GM03348 (cell line): ENCODE measurements at regions not wholly inside any gene's neighbourhood (a gene's known extent, or its start where the extent isn't known, plus 50 kb on each side); places are given as distances from the start of the nearest gene placed in this dataset.
"Not testable (repeated sequence)": the region's sequence is repeated elsewhere in the genome, so short reads cannot be mapped to it uniquely, and the experiment has no call there.

Source experiments
- DNase-seq: peaks from one replicate; pipeline ENCODE4 v3.0.0; 2012; ENCODE audit warnings: low spot score

DNA sequence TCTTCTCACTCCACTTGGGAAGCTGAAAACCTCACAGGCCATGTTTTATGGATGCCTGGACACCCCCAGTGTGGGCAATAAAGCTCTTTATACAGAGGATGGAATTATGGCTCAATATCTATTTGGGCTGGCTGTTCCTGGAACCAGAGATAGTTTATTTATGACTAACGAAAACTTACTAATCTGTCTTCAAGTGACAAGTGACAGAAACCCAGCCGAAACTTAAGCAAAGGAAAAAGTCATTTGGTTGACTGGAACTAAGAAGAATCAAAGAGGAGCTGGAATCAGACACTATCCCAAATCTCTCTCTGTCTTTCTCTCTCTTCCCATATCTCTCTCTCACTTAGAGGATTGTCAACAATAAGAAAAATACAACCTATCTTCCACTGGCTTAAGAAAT lies 78.3 kb upstream of the CDK6 start:
- no peak for DNase-seq

GRCh38 chr7:92913849-92914248 lies 77.5 kb upstream of the CDK6 start:
- no peak for DNase-seq

DNA sequence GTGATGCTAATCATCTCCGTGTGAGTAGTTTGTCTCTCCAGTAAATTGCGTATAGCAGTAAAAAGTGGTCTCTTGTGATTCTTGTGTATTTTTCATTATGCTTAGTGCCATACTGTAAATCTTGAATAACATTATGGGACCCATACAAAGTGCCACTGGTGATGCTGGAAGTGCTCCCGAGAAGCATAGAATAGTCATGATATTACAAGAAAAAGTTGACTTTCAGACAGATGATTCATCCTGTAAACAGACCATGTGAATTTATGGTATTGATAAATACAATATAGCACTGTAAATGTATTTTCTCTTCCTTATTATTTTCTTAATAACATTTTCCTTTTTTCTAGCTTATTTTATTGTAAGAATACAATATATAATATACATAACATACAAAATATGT lies 74.6 kb upstream of the CDK6 start:
- DNase-seq: no peak

DNA sequence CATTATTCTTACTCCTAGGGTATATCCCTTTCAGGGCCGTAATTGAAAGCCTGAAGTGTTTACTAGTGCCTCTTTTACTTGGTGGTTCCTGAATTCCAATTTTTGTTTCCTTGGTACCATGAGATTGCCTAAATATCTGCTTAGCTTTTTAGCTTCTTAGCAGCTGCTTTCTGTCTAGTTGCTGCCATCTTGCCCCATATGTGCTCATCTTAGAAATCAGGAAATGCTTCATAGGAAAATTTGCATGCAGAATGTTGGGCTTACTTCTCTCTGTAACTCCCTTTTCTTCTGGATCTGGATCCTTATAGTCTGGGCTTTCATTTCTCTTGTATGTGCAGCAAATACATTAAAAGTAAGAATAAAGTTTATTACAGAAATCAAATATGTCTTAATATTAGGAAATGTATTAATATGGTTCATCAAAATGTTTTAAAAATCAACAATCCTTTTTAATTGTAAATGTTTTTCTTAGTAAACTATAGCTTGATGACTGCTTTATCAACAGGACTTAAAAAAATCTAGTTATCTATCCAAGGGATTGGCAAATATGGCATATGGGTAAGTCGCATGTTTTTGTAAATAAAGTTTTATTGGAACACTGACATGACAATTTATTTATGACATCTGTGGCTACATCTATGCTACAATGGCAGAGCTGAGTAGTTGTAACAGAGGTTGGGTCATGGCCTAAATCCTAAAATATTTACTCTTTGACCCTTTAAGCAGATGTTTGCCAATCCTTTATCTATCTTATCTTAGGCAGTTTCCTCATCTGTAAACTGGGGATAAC lies 73.5 kb upstream of the CDK6 start:
- no peak for DNase-seq

DNA sequence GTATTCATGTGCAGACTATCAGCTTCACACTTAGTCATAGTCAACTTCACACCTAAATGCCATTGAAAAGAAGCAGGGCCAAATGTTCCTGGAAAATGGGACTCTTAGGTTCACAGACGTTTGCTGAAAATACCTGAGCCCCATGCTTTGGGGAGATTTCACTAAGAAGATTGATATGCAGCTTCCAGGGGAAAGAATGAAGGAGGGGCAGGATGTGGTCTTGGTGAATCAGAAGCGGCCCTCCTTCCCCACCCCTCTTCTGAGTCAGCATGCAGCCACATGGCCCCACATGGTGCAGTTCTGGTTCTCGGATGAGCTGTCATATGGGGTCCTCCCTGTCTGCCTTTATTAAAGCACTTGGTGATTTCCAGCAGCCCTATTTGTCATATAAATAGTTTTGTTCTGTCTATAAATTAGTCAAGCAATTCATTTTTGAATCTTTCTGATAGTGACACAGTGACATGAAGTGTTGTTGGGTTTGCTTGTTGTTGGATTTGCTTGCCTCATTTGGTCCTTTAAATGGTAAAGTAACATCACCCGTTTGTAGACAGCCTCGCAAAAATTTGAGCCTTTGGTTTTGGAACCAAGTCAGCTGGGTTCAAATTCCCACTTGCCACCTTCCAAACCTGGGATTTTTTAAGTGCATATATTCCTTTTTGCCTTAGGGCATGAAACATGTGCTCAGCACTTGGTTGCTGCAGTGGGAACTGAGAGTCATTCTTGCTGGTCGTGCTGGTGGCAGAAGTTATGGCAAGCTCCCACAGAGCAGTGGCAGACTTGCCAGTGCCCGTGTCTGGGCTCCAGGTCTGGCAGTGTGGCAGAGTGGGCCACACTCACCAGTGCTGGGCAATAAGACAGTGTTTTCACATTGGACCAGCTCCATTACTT lies 68.1 kb upstream of the CDK6 start:
- peak; percentile 88 for DNase-seq

DNA sequence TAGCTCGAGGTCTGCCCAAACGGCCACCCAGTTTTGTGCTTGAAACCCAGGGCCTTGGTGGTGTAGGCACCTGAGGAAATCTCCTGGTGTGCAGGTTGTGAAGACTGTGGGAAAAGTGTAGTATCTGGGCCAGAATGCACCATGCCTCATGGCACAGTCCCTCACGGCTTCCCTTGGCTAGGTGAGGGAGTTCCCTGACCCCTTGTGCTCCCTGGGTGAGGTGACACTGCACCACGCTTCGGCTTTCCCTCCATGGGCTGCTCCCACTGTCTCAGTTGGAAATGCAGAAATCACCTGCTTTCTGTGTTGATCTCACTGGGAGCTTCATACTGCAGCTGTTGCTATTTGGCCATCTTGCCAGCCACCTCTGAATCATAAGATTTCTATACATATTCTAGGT lies 62.4 kb upstream of the CDK6 start:
- DNase-seq: no peak

DNA sequence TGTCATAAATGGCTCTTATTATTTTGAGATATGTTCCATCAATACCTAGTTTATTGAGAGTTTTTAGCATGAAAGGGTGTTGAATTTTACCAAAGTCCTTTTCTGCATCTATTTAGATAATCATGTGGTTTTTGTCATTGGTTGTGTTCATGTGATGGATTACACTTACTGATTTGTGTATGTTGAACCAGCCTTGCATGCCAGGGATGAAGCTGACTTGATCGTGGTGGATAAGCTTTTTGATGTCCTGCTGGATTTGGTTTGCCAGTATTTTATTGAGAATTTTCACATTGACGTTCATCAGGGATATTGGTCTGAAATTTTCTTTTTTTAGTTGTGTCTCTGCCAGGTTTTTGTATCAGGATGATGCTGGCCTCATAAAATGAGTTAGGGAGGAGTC lies 58.5 kb upstream of the CDK6 start:
- DNase-seq: not testable (repeated sequence)

DNA sequence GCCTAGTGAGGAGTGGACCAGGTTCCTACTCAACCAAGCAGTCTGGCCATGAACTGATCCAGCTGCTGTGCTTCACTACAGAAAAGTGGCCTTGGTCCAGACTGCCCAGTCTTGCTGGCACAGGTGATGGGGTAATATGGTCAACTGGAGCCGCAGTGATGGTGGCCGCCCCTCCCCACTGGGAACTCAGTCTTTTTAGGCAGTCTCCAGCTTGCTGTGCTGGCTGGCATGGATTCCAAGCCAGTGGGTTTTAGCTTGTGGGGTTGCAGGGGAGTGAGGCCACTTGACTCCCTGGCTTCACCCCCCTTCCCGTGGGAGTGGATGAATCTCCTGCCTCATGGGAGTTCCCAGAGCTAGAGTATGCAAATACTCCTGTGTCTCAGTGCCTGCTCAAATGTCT lies 52.7 kb upstream of the CDK6 start:
- DNase-seq: no peak
